KMS-11 (cell line): ENCODE measurements at regions not wholly inside any gene's neighbourhood (a gene's known extent, or its start where the extent isn't known, plus 50 kb on each side); places are given as distances from the start of the nearest gene placed in this dataset.

Experiments
- H2AFZ ChIP-seq: fragments of 200-600 bp; sonication (generic); 2 replicates; pipeline ENCODE4 v1.6.1; 2016; ENCODE audit warnings: antibody characterized with exemption, mixed run types, low read depth
- H3K27ac ChIP-seq: fragments of 200-600 bp; sonication (generic); 2 replicates; pipeline ENCODE4 v1.6.1; 2016; ENCODE audit warnings: mild to moderate bottlenecking, mixed run types
- H3K27me3 ChIP-seq: fragments of 200-600 bp; sonication (generic); 2 replicates; pipeline ENCODE4 v1.6.1; 2017; ENCODE audit warnings: mild to moderate bottlenecking, low read depth, mixed run types, moderate library complexity; ENCODE audit not compliant: insufficient read depth
- H3K36me3 ChIP-seq: fragments of 200-600 bp; sonication (generic); 2 replicates; pipeline ENCODE4 v1.6.1; 2017; ENCODE audit warnings: mild to moderate bottlenecking, mixed run types; ENCODE audit not compliant: insufficient read depth
- H3K4me1 ChIP-seq: fragments of 200-600 bp; sonication (generic); 2 replicates; pipeline ENCODE4 v1.6.1; 2016; ENCODE audit warnings: mild to moderate bottlenecking, low read depth, mixed run types; ENCODE audit not compliant: poor library complexity, severe bottlenecking
- H3K4me2 ChIP-seq: fragments of 200-600 bp; sonication (generic); 2 replicates; pipeline ENCODE4 v1.7.0; 2016; ENCODE audit warnings: mild to moderate bottlenecking, mixed run types
- H3K4me3 ChIP-seq: fragments of 200-600 bp; sonication (generic); IDR thresholded peaks from 2 replicates; pipeline ENCODE4 v1.6.1; 2017; ENCODE audit warnings: low read depth, low read length, mixed read lengths; ENCODE audit not compliant: insufficient read depth
- H3K79me2 ChIP-seq: fragments of 200-600 bp; sonication (generic); 2 replicates; pipeline ENCODE4 v1.6.1; 2016; ENCODE audit warnings: low read depth, mixed run types; ENCODE audit not compliant: insufficient read depth
- H3K9ac ChIP-seq: fragments of 200-600 bp; sonication (generic); 2 replicates; pipeline ENCODE4 v1.6.1; 2016; ENCODE audit warnings: mild to moderate bottlenecking, mixed run types
- H4K20me1 ChIP-seq: fragments of 200-600 bp; sonication (generic); 2 replicates; pipeline ENCODE4 v1.6.1; 2016; ENCODE audit warnings: mild to moderate bottlenecking, mixed run types; ENCODE audit not compliant: insufficient read depth
- CTCF ChIP-seq: fragments of 200-600 bp; sonication (generic); conservative IDR thresholded peaks from 2 replicates; pipeline ENCODE4 v1.6.1; 2017; ENCODE audit warnings: low read depth, mild to moderate bottlenecking, antibody characterized with exemption, low read length, moderate library complexity, mixed read lengths

DNA sequence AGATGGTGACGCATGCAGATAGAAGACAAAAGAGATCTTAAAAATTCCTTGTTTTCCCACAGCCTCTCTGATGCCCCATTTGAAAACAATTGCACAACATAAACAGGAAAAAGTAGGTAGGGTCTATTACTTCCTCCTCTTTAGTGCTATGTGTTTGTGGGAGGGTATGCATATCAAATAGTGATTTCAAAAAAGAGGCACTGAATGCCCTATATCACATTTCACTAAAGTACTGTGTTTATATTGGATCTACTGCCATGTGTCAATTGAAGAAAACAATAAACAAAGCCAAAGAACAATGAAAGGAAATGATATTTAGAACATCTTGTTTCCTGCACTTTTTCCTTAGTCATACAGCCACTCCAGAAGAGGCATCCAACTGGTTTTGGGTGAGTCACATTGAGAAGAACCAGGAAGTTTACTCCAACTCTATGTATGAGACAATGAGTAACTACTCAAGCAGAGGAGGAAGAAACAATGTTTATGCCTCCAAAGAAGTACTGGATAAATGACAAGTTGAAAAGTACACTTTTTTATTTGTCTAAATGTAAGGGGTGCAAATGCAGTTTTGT is 583.6 kb downstream of the FBXO15 start:
- no peak overlapping the region for H3K27ac ChIP-seq

GRCh38 chr18:73563345-73563744 is 584.3 kb downstream of the FBXO15 start:
- Histone ChIP-seq H3K36me3 (no peaks in the 10 kb centered on the region), H3K4me1 (no peaks in the 10 kb centered on the region), H3K27me3 (no peaks in the 10 kb centered on the region), H3K4me3 (no peak overlapping the region), H4K20me1 (no peaks in the 10 kb centered on the region), H3K79me2 (no peaks in the 10 kb centered on the region), H3K4me2 (no peak overlapping the region), H3K9ac (no peak overlapping the region), H2AFZ (no peak overlapping the region), H3K27ac (no peak overlapping the region)
- TF ChIP-seq CTCF: no peak

More for the DNA sequence above, 583.6 kb downstream of the FBXO15 start:
- Histone ChIP-seq H3K4me2 (no peak overlapping the region), H3K4me1 (no peaks in the 10 kb centered on the region), H3K9ac (no peak overlapping the region), H3K36me3 (no peaks in the 10 kb centered on the region), H3K27me3 (no peaks in the 10 kb centered on the region), H2AFZ (no peak overlapping the region), H4K20me1 (no peaks in the 10 kb centered on the region), H3K79me2 (no peaks in the 10 kb centered on the region), H3K4me3 (no peak overlapping the region)
- TF ChIP-seq CTCF: no peak

DNA sequence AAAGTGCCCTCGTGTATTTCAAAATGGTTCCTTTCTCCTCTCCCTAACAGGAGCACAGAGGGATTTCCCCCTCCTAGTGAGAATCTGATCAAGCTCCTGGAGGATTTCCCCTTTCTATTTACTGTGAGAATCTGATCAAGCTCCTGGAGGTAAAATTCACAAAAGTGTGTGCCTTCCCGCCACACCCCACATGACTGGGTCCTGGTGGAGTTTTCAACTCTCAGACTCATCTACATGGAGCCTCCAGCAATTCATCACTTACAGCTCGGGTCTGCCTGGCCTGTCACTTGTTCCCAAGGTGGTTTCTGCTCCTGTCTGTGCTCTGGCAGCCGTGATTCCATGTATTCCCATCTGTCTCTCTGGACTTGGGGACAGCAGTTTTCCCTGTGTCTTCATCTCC is 590.7 kb downstream of the FBXO15 start:
- Histone ChIP-seq H3K27ac (no peak overlapping the region), H3K36me3 (no peaks in the 10 kb centered on the region), H3K79me2 (no peaks in the 10 kb centered on the region), H3K4me3 (no peak overlapping the region), H4K20me1 (no peaks in the 10 kb centered on the region), H3K9ac (no peak overlapping the region), H2AFZ (peak overlapping the region; percentile 0; the same call in 1 of the 2 replicates), H3K27me3 (no peaks in the 10 kb centered on the region), H3K4me1 (no peaks in the 10 kb centered on the region), H3K4me2 (no peak overlapping the region)
- TF ChIP-seq CTCF: no peak

DNA sequence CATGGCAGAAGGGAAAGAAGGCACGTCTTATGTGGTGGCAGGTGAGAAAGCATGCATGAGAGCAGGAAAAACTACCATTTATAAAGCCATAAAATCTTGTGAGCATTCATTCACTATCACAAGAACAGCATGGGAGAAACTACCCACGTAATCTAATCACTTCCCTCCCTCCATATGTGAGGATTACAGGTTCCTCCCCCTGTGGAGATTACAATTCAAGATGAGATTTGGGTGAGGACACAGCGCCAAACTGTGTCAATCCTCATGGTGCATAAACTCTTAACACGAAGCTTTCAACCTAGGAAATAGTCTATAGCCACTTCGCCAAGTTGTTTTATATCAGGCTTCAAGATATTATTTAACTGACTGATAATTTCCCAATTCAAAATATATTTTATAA is 595.5 kb downstream of the FBXO15 start:
- Histone ChIP-seq H3K36me3 (no peaks in the 10 kb centered on the region), H3K4me1 (no peaks in the 10 kb centered on the region), H3K79me2 (no peaks in the 10 kb centered on the region), H4K20me1 (no peaks in the 10 kb centered on the region), H2AFZ (no peak overlapping the region), H3K27me3 (no peaks in the 10 kb centered on the region), H3K9ac (no peak overlapping the region), H3K4me3 (no peak overlapping the region), H3K27ac (no peak overlapping the region), H3K4me2 (no peak overlapping the region)
- no peak for TF ChIP-seq CTCF
